ENCODE measurements at regions not wholly inside any gene's neighbourhood (a gene's known extent, or its start where the extent isn't known, plus 50 kb on each side); places are given as distances from the start of the nearest gene placed in this dataset.

GRCh38 chr10:8987712-8988111, 933.2 kb downstream of the GATA3 start:
- H3K27ac ChIP-seq (ENCODE audit: low read depth, low read length) = no peak overlapping the region
- ChIA-PET POLR2A (no interaction called here), CTCF (interaction anchor here (0.8 kb wide), 1 partner anchor 246 kb away, joined by 3 read pairs; no protein-coding TSS in a partner anchor)
- no peaks in the 10 kb centered on the region for H3K9me3 ChIP-seq (ENCODE audit: control insufficient read depth, insufficient read depth, low read length)
- H3K27me3 ChIP-seq (ENCODE audit: control insufficient read depth, insufficient read depth, low read length) = no peaks in the 10 kb centered on the region
- no peak overlapping the region for H3K4me3 ChIP-seq (ENCODE audit: low read depth, low read length)
- no peak for DNase-seq (ENCODE audit: low read depth, low spot score)
- TF ChIP-seq, protein P1, sequence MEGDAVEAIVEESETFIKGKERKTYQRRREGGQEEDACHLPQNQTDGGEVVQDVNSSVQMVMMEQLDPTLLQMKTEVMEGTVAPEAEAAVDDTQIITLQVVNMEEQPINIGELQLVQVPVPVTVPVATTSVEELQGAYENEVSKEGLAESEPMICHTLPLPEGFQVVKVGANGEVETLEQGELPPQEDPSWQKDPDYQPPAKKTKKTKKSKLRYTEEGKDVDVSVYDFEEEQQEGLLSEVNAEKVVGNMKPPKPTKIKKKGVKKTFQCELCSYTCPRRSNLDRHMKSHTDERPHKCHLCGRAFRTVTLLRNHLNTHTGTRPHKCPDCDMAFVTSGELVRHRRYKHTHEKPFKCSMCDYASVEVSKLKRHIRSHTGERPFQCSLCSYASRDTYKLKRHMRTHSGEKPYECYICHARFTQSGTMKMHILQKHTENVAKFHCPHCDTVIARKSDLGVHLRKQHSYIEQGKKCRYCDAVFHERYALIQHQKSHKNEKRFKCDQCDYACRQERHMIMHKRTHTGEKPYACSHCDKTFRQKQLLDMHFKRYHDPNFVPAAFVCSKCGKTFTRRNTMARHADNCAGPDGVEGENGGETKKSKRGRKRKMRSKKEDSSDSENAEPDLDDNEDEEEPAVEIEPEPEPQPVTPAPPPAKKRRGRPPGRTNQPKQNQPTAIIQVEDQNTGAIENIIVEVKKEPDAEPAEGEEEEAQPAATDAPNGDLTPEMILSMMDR (IDR thresholded peaks at IDR 0.05; ENCODE audit: low read depth, low read length) = no peak

DNA sequence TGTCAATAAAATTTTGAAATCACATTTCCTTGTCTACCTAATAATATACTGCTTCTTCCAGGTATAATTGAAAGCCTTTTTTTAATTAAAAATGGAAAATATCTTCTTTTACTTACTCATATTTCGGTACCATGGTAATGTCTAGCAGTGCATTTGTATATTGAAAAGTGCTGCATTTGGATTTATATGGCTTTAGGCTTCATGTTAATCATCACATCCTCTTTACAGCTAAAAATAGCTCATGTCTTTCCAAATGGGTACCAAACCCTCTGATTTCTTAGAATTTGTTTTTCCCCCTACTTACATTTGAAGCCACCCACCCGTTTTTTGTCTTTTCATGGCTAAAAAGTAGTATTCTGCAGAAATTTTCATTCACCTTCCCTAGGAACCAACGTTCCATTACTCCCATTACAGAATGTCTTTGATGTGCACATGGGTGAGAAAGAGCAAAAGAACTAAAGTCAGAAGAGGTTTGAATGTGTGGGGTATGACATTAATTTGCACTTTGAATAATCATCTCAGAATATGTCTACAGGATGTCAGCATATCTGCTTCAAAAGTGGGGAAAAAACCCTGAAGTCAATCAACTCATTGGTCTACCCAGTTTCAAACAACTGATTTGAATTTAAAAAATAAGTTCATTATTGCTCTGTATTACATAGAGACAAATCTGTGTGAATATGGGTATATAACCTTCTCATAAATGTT, 935.9 kb downstream of the GATA3 start:
- TF ChIP-seq, protein P1 (IDR thresholded peaks at IDR 0.05; ENCODE audit: low read depth, low read length) = no peak
- Histone ChIP-seq H3K9me3 (ENCODE audit: control insufficient read depth, insufficient read depth, low read length) (peaks cover 5% of the 10 kb centered on the region), H3K27ac (ENCODE audit: low read depth, low read length) (no peak overlapping the region), H3K27me3 (ENCODE audit: control insufficient read depth, insufficient read depth, low read length) (no peaks in the 10 kb centered on the region), H3K4me3 (ENCODE audit: low read depth, low read length) (no peak overlapping the region)
- DNase-seq (ENCODE audit: low read depth, low spot score) = no peak
- ChIA-PET POLR2A (no interaction called here), CTCF (no interaction called here)

DNA sequence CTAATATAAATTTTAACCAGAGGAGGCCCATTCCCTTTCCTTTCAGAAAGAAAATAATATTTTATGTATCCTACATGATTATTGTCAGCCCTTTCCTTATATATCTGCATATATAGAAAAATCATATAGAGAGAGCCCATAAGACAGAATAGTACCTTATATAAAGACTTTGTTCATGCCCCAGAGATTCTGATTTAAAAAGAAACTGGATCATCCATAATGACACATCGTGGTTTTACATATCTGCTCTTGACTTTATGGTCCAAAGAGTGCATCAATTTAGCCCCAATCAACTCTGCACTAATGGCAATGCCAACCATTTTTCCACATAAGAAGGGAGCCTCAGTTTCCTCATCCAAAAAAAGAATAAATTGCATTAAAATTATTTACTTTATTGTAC, 937.5 kb downstream of the GATA3 start:
- TF ChIP-seq, protein P1 (IDR thresholded peaks at IDR 0.05; ENCODE audit: low read depth, low read length) = no peak
- H3K4me3 ChIP-seq (ENCODE audit: low read depth, low read length) = no peak overlapping the region
- no peaks in the 10 kb centered on the region for H3K27me3 ChIP-seq (ENCODE audit: control insufficient read depth, insufficient read depth, low read length)
- no peak overlapping the region for H3K27ac ChIP-seq (ENCODE audit: low read depth, low read length)
- CTCF ChIA-PET = no interaction called here
- no peak for DNase-seq (ENCODE audit: low read depth, low spot score)
- POLR2A ChIA-PET = no interaction called here
- peaks cover 5% of the 10 kb centered on the region for H3K9me3 ChIP-seq (ENCODE audit: control insufficient read depth, insufficient read depth, low read length)

DNA sequence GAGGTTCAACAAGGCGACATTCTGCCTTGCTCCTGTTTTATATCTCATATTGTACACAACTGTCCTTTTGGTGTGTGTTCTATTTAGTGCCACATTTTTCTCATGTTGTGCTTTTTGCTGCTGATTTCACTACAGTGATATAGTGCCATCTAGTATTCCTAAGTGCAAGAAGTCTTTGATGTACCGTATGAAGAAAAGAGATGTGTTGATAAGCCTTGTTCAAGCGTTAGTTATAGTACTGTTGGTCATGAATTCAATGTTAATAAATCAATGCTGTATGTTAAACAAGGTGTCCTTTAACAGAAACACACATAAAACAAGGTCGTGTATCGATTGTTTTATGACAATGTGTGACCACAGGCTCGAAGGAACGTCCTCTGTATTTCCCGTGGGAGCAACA, 939.4 kb downstream of the GATA3 start:
- TF ChIP-seq, protein P1 (IDR thresholded peaks at IDR 0.05; ENCODE audit: low read depth, low read length) = no peak
- Histone ChIP-seq H3K27me3 (ENCODE audit: control insufficient read depth, insufficient read depth, low read length) (no peaks in the 10 kb centered on the region), H3K9me3 (ENCODE audit: control insufficient read depth, insufficient read depth, low read length) (peaks cover 5% of the 10 kb centered on the region), H3K27ac (ENCODE audit: low read depth, low read length) (no peak overlapping the region), H3K4me3 (ENCODE audit: low read depth, low read length) (no peak overlapping the region)
- ChIA-PET POLR2A (no interaction called here), CTCF (no interaction called here)
- DNase-seq (ENCODE audit: low read depth, low spot score) = no peak

GRCh38 chr10:8998751-8999150, 944.3 kb downstream of the GATA3 start:
- TF ChIP-seq, protein P1 (IDR thresholded peaks at IDR 0.05; ENCODE audit: low read depth, low read length) = no peak
- no peak overlapping the region for H3K27ac ChIP-seq (ENCODE audit: low read depth, low read length)
- H3K4me3 ChIP-seq (ENCODE audit: low read depth, low read length) = no peak overlapping the region
- peaks cover 12% of the 10 kb centered on the region for H3K9me3 ChIP-seq (ENCODE audit: control insufficient read depth, insufficient read depth, low read length)
- DNase-seq (ENCODE audit: low read depth, low spot score) = no peak
- ChIA-PET CTCF (no interaction called here), POLR2A (no interaction called here)
- H3K27me3 ChIP-seq (ENCODE audit: control insufficient read depth, insufficient read depth, low read length) = no peaks in the 10 kb centered on the region

All from AG04450 (cell line).